Putamen (tissue), 1 donor: ENCODE measurements at regions not wholly inside any gene's neighbourhood (a gene's known extent, or its start where the extent isn't known, plus 50 kb on each side); places are given as distances from the start of the nearest gene placed in this dataset.

Experiments
- DNase-seq: peaks from one replicate; pipeline ENCODE4 v3.0.0-alpha.2; 2016; ENCODE audit warnings: low spot score

DNA sequence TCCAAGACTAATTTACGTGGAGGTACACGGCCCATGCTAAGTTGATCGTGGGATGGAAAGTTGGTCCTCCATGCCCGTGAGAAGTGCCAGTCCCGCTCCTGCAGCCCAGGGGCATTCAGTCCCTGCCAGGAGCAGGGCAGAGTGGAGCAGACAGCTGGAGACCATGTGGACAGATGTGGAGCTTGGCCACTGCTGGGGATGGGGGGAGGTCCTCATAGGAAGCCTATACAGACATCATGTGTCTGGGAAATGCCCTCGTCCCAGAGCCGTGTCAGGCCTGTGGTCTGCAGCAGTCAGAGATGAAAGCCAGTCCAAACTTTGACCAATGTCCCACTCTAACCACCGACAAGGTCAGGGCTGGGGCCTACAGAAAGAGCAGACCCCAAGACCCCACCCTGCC, 118.4 kb downstream of the CPZ start:
- DNase-seq: no peak

DNA sequence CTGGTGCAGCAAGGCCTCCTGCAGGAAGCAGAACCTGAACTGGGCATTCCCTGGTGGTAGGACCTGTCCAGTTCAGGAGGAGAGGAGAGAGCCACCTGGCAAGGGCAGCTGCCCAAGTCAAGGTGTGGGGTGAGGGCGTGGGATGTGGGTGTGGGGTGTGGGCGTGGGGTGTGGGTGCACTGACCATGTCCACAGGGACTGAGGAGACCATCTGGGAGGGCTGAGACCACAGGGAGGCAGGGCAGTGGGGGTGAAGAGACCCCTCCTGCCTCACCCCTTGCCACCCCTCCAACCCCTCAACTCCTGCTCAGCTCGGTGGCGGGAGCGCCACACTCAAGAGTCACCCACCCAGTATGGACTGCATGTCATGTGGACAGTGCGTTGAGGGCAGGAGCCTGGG, 117.9 kb downstream of the CPZ start:
- no peak for DNase-seq

DNA sequence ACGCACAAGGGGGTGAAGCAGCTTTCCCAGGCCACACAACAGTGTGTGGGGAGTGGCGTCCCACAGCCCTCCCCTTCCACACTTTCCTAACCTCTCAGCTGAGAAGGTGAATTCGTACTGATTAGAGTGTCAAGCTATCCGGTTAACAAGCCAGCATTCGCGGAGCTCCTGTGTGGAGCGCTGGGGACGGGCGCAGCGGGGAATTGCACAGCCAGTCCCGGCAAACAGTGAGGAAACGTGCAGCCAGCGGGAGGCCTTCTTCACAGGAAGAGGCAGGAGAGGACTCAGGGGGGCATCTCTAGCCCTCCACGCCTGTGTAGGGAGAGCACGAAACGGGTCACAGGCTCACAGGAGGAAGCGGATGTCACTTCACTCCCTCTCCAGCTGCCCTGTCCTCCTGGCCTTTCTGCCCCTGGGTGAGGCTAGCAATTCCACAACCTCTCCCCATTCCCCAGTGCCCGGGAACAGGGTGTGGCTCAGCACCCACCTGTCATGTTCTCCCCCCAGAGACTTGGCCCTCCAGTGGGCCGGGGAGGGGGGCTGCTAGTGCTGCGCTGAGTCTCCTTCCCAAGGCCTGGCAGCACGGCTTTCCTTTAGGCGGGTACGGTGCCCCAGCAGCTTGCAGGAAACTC, 117.3 kb downstream of the CPZ start:
- DNase-seq: no peak

DNA sequence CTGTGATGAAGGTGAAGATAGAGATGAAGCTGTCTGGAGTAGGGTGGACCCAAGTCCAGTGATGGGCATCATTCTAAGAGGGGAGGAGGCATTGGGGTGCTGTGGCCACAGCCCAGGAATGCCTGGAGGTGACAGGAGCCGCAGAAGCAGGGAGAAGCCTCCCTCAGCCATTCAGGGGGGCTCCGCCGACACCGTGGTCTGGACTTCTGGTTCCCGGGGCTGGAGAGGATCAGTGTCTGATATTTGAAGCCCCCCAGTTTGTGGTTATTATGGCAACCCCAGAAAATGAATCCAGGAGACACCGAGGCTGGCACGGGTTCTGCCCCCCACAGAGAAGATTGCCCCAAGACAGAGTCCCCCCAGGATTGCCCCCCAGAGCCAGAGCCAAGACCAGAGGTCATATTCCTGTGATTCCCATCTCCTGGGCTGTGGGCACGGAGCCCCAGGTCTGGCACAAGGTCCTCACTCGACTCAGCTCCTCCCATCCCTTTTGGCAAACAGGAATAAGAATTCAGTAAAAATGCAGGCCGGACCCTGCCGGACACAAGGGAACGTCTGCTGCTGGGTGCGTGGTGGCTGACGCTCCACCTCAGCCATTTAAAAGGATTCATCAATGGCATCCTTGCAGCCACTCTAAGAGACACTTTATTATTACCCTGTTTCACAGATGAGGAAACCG, 116.6 kb downstream of the CPZ start:
- no peak for DNase-seq

DNA sequence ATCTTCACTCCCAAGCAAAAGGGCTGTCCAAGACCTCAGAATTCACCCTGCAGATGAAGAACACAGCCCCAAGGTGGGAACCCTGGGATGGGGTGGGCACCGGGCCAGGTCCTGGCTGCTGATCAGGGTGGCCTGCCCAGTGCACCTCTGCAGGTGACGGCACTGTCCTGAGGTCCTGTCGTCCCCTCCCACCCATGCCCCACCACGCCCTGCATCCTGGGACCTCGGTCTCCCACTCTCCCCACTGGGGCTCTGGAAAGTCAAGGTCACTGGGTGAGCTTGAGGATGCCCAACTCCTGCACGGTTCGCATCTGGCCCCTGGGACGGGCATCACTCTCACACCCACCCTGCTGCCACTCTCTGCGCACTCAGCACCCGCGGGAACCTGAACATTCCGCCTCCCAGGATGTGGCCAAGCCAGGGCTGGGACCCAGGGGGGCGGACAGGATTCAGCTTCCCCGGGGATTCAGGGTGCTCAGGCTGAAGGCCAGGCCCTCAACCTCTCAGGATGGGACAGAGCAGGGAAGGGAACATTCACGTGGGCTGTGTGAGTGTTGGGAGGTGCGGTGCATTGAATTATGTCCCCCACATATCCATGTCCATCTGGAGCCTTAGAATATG, 115.9 kb downstream of the CPZ start:
- DNase-seq: no peak

DNA sequence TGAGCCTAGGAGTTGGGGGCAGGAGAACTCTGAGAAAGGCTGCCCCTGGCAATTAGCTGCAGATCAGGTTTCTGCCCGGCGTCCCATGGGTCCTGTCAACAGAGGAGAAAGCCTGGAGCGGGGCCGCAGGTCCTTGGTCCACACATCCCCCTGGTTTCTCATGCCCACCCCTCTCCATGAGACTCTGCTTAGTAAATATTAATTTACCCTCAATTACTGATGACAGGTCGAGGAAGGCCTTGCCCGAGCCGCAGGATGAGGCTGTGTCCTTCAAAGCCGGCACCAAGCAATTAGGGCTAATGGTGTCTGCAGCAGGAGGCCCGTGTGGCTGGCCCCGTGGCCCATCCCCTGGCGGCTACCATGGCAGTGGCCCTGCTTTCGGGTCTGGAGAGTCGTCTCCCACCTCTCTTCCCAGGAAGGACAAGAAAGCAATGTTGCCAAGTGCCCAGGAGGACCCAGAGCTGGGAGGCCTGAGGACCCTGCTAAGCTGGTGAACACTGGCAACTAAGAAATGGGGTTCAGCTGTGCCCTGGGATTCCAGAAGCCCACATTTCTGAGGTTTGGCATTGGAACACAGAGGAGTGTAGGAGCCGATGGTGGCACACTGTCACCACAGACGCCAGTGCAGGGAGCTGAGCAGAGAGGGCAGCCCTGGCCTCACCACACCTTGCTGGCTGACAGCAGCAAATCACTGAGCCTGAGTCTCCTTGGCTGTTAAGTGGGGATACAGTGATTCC, 114.6 kb downstream of the CPZ start:
- no peak for DNase-seq

DNA sequence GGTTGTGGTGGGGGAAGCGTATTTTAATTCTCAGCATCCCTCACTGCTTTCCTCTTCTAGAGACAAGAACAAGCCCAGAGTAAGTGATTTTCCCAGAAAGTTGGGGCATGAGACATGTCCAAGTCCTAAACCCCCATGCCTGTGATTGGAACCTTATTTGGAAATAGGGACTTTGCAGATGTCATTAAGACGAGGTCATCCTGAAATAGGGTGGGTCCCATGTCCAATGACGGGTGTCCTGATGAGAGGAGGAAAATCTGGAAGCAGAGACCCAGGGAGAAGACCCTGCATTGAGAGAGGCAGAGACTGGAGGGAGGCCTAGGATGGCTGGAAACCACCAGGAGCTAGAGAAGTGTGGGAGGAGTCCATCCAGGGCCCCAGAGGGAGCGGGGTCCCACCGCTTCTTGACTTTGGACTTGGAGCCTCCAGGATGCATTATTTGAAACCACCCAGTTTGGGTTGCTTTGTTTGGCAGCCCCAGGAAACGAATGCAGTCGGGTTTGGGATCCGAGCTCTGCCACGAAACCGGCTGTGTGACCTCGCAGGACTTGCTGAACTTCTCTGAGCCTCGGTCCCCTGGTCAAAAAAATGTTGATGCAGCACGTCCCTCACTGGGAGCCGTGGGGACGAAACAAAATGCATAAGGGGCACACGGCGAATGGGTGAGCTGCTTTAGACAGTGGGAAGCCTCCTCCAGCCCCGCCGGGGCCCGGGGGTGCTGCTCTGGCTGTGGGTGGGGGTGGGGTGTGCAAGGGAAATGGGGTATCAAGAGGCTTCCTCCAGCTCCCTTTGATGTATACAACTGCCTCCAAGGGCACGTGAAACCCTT, 113.9 kb downstream of the CPZ start:
- no peak for DNase-seq

DNA sequence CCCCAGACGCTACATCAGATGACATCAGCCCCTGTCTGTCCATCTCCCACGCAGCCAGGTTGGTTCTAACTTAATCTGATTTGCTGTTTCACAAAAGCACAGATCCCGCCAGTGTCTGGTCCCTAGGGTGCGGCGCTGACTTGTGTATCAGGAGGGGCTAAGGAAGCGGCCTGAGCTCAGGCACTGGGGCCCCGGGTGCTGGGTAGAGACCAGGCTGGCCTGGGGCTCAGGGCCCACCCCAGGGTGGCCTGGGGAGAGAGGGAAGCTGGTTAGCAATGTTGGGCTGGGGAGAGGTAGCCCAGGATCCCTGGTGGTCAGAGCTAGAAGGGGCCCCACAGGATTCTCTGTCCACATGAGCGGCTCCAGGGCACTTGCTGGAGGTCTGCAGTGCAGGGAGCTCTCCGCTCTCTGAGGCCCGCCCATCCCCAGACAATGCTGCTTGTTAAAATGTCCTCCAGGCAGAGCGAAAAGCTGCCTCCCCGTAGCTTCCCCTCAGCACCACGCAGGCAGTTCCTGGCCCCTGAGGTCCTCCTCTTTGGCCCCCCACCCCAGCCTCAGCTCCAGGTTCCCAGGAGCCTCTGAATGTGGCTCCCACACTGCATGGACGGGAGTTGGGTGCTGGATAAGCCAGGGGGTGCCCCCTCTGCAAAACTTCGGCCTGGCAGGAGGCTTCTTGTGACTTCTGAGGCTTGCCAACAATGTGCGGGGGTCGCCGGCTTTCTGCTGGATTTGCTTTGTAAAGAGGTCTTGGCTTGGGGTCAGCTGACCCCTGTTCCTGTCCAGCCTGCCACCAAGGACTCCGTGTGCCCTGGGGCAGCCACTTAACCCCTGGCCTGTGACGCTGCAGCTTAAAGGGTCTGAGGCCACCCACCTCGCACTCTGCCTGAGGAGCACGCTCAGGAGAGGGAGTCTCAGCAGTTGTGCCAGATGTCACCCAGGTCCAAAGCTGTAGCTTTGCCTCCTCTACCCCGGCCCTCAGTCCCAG, 112.9 kb downstream of the CPZ start:
- no peak for DNase-seq

DNA sequence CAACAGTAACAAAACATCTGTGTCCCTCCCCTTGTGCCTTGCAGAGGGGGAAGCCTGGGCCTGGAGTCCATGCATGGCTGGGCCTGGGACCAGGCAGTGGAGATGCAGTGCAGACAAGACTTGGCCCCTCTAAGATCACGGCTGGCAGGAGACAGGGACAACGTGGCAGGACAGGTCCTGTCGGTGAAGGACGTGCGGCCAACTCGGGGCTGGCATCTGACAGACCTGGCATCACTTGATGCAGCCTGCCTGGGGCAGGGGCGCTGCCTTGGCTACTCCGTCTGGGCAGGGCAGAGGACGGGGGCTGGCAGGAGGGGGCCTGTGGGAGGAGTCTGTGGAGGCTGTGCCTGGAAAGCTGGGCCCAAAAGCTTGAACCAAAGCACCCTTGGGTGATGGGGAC, 112.1 kb downstream of the CPZ start:
- no peak for DNase-seq

DNA sequence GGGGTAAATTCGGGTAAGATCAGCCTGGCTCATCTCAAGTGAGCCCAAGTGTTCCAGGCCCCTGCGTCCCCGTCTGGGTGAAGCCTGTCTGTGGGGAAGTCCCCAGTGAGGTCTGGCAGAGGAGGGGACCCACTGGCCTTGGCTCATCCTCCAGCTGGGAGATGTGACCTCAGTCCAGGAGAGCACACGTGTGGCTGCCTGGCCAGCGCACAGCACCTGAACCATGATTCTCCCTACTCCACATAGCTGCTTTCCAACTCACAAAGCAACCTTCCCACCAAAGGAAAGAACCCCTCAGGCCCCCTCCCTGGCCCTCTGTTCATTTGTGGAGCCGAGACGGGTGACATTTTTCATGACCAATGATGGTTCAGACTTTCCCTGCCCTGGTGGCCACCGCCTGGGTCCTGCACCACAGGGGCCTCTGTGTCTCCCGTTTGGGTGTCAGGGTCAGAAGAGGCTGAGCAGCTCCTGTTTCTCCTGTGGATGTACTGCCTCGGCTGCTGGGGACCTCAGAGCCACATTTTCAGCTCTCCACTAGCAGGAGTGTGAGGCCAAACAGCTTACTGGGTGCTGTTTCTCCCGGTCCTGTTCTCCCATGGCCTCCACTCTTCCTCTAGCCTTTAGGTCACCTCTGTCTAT, 111.4 kb downstream of the CPZ start:
- no peak for DNase-seq

DNA sequence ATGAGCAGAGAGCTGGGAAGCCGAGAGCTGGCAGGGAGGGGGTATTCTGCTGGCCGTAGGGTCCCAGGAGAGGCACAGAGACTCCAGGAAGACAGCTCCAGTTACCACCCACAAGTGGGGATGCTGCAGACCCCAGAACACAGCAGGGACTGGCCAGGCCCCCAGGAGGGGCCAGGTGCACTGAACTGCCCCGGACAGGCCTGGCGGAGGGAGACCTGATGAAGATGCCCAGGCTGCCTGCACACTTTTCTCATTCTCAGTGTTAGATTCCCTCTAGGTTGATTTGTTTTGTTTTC, 110.8 kb downstream of the CPZ start:
- no peak for DNase-seq

DNA sequence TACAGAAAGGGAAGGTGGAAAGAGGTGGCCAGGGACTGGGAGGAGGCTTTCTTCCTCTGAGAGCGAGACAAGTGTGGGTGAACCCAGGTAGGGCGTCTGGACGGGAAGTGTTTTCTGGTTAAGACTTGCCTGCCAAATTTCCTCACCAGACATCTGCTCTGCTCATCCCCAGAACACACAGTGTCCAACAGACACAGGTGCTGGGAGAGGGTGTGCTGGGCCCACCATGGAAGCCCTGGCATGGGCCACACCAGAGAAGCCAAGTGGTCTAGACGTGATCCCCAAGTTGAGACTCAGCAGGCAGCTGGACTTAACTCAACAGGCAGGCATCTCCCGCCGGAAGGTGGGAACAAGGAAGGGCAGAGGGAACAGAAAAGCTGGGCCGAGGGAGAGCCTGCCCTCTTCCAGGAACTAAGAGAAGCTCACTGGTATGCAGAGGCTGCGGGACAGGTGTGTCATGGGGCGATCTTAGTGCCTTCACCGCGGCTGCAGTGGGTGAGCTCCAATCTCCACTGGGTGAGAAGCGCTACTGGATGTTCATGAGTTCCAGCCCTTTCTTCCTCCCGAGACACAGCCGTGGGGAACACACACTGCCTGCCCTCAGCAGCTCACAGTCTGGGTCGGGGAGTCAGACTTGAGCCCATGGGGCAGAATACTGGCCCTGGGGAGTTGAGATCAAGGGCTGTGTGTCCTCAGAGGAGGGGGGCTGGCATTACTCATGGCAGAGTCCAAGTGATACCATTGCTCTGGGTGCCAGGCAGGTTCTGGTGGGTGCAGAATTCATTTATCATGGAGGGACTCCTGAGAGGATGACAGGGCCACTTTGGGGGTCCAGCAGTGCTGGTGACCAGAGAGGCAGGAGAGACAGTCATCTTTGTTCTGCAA, 110.2 kb downstream of the CPZ start:
- no peak for DNase-seq

DNA sequence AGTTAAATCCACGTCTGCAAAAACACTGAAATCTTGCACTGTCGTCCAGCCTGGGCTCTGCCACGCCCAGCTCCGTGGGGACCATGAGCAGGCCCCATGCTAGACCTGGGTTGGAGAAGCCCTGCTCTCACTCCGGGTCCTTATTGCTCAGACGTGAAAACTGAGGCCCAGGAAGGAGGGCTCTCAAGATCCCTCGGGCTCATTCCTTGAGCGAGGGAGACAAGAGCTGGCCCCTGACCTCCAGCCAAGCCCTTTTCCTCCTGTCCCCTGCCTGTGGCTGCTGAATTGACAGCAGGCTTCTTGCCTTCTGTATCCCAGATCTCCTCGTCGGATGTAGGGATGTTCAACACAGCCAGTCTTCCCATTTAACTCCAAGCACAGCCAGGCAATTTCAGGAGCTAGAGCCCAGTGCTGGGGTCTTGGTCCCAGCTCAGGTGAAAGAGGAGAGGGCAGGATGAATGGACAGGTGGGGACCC, 109.5 kb downstream of the CPZ start:
- no peak for DNase-seq

DNA sequence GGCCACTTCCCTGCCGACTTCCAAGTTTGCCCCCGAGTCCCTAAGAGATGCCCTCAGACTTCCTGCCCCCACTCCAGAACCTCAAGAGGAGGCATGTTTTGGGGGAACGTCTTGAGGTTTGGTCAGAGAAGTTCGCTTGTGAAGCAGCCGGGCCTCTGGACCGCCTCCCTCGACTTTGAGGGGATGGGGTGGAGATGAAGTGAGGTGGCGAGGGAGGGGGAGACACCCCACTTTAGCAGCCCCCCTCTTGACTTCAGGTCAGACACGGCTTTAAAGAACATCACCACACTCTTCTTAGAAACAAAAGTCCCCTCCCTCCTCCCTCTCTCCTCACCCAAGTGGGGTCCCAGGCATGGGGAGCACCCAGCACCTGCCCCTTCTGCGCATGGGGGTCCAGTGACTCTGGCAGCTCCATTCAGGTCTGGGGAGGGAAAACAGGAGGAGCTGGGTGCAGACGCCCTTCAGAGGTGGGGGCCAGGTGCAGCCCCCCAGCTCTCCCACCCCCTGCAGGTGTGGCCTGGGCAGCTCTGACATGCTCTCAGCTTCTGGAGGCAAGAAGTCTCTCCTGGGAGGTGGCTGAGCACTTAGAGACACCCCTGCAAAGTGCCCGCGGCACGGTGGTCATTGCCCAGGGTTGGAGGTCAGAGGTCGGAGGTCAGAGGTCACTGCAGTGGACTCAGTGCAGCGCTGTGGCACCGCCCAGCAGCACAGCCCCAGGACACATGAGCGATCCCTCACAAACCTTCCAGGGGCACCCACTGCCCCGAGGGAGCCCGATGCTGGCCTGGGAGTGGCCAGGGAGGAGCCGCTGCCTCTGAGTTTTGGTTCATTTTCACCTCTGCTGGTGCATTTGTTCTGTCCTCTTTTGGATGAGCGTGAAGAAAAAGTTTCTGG, 108.8 kb downstream of the CPZ start:
- DNase-seq: no peak

DNA sequence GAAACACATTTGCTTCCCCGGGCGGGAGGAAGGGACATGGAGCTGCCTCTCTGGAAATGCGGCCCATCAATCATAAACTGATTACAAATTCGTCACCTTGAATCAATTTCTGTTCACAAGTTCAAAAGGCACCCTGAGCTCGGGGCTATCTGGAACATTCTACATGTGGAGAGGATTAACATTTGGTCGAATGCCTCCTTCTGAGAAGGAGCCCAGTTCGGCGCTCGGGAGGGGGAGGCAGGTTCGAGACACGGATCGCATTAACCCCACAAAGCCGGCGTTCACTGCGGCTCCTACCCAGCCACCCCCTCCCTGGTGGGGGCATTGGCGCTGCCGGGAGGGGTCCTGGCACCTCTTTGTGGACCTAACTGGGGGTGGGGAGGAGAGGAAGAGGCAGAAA, 108.0 kb downstream of the CPZ start:
- DNase-seq: no peak

DNA sequence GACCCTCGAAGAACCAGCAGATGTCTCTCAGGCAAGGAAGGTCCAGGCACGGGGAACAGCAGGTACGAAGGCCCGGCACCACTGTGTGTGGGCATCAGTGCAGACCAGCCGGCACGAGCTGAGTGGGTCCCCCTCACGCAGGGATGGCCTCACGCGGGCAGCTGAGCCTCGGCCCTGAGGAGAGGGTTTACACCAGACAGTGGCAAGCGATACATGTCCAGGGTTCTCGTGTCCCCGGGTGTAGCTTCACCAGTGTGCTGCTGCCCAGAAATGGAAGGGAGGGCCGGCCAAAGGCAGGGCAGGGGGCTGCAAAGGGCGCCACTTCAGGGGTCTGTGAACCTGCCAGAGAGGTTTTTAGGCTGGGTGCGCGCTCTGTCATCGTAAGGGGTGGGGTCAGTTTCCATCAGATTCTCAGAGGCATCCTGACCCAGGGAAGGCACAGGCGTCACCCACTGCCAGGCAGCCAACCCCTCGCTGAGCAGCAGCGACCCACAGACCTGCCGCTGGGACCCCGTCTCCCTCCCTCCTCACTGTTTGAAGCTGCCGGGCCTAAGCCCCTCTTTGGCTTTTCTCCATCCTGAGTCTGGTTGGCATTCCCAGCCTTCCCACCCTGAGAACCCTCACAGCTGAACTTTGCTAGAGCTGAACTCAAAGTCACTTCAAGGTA, 107.0 kb downstream of the CPZ start:
- DNase-seq: no peak

DNA sequence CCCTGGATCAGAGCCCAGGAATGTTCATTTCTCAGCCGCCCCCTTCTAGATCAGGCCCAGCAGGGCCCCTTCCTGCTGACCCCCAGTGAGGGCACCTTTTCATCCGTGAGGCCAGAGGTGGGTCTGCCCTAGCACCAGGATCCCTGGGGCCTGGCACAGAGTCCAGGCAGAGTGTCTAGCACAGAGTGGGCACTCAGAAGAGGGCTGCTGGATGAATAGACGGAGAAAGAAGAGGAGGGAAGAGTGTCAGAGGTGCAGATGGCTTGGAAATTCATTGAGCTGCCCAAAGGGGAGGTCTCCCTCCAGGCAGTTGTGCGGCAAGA, 106.5 kb downstream of the CPZ start:
- no peak for DNase-seq
